ENCODE measurements at regions not wholly inside any gene's neighbourhood (a gene's known extent, or its start where the extent isn't known, plus 50 kb on each side); places are given as distances from the start of the nearest gene placed in this dataset.

- no peak overlapping the region for H3K4me3 Mint-ChIP-seq
- H3K27ac Mint-ChIP-seq = no peak overlapping the region
- ChIA-PET POLR2A (no interaction called here), CTCF (interaction anchor here (1.0 kb wide), 1 partner anchor 12 kb away, joined by 3 read pairs; no protein-coding TSS in a partner anchor)
- no peaks in the 10 kb centered on the region for H3K9me3 Mint-ChIP-seq
- intact Hi-C loops (cut with micrococcal nuclease) = no loop called here
- peaks cover 4% of the 10 kb centered on the region for H3K27me3 Mint-ChIP-seq
- DNase-seq (no peak), ATAC-seq (no peak)
- no peaks in the 10 kb centered on the region for H3K4me1 Mint-ChIP-seq (ENCODE audit: low read depth)
- TF ChIP-seq CTCF (IDR thresholded peaks at IDR 0.05) = no peak
- no peaks in the 10 kb centered on the region for H3K36me3 Mint-ChIP-seq (ENCODE audit: low read depth)
Measured at GRCh38 chr7:88429382-88429781, 122.7 kb upstream of the STEAP4 start.

- ChIA-PET CTCF (interaction anchor here (1.2 to 1.4 kb wide), 2 partner anchors 15 to 45 kb away, joined by 3 to 7 read pairs; no protein-coding TSS in a partner anchor), POLR2A (no interaction called here)
- intact Hi-C loops (cut with micrococcal nuclease) = no loop called here
- DNase-seq = no peak
- no peak for ATAC-seq
- H3K36me3 Mint-ChIP-seq (ENCODE audit: low read depth) = no peaks in the 10 kb centered on the region
- no peak overlapping the region for H3K4me3 Mint-ChIP-seq
- H3K27me3 Mint-ChIP-seq = peaks cover 2% of the 10 kb centered on the region
- no peaks in the 10 kb centered on the region for H3K4me1 Mint-ChIP-seq (ENCODE audit: low read depth)
- no peaks in the 10 kb centered on the region for H3K9me3 Mint-ChIP-seq
- TF ChIP-seq CTCF (IDR thresholded peaks at IDR 0.05) = no peak
- no peak overlapping the region for H3K27ac Mint-ChIP-seq
Measured at GRCh38 chr7:88402529-88402928, 95.8 kb upstream of the STEAP4 start.

GRCh38 chr7:88401009-88401623, 94.4 kb upstream of the STEAP4 start:
- Mint-ChIP-seq H3K27me3 (peaks cover 2% of the 10 kb centered on the region), H3K36me3 (ENCODE audit: low read depth) (no peaks in the 10 kb centered on the region), H3K27ac (no peak overlapping the region), H3K4me3 (no peak overlapping the region), H3K4me1 (ENCODE audit: low read depth) (peaks cover 9% of the 10 kb centered on the region), H3K9me3 (no peaks in the 10 kb centered on the region)
- intact Hi-C loops (cut with micrococcal nuclease) = no loop called here
- DNase-seq = no peak
- POLR2A ChIA-PET = no interaction called here
- peak; percentile 63 for TF ChIP-seq CTCF (IDR thresholded peaks at IDR 0.05)
- CTCF ChIA-PET = interaction anchor here (0.7 to 1.4 kb wide), 5 partner anchors 9 to 42 kb away, joined by 3 to 7 read pairs (median 4); no protein-coding TSS in a partner anchor
- peak; percentile 49 for ATAC-seq

GRCh38 chr7:88399696-88400240, 93.1 kb upstream of the STEAP4 start:
- POLR2A ChIA-PET = interaction anchor here (0.6 kb wide), 1 partner anchor 17 kb away, joined by 3 read pairs; no protein-coding TSS in a partner anchor
- Mint-ChIP-seq H3K27me3 (peaks cover 4% of the 10 kb centered on the region), H3K4me3 (no peak overlapping the region), H3K27ac (no peak overlapping the region), H3K36me3 (ENCODE audit: low read depth) (no peaks in the 10 kb centered on the region), H3K4me1 (ENCODE audit: low read depth) (peaks cover 12% of the 10 kb centered on the region), H3K9me3 (no peaks in the 10 kb centered on the region)
- intact Hi-C loops (cut with micrococcal nuclease) = no loop called here
- CTCF ChIA-PET = interaction anchor here (0.9 kb wide), 1 partner anchor 28 kb away, joined by 3 read pairs; no protein-coding TSS in a partner anchor
- no peak for TF ChIP-seq CTCF (IDR thresholded peaks at IDR 0.05)
- no peak for DNase-seq
- no peak for ATAC-seq

- peaks cover 12% of the 10 kb centered on the region for H3K4me1 Mint-ChIP-seq (ENCODE audit: low read depth)
- CTCF ChIA-PET = no interaction called here
- TF ChIP-seq CTCF (IDR thresholded peaks at IDR 0.05) = no peak
Measured at GRCh38 chr7:88399036-88399435, 92.3 kb upstream of the STEAP4 start.

More at GRCh38 chr7:88399036-88399435, 92.3 kb upstream of the STEAP4 start:
- H3K9me3 Mint-ChIP-seq = no peaks in the 10 kb centered on the region
- POLR2A ChIA-PET = no interaction called here
- H3K27me3 Mint-ChIP-seq = peaks cover 10% of the 10 kb centered on the region
- H3K27ac Mint-ChIP-seq = no peak overlapping the region
- intact Hi-C loops (cut with micrococcal nuclease) = no loop called here
- DNase-seq (no peak), ATAC-seq (no peak)
- no peak overlapping the region for H3K4me3 Mint-ChIP-seq
- H3K36me3 Mint-ChIP-seq (ENCODE audit: low read depth) = no peaks in the 10 kb centered on the region
